Endothelial cell of umbilical vein (primary cell): ENCODE measurements at regions not wholly inside any gene's neighbourhood (a gene's known extent, or its start where the extent isn't known, plus 50 kb on each side); places are given as distances from the start of the nearest gene placed in this dataset.

ENCODE experiments used
- BruUV-seq: library from RNA; stranded (reverse); fragments of 400-500 nt; replicated peaks from 2 replicates; lab custom pipeline; 2021; lab: Mats Ljungman, UMichigan
- CTCF ChIA-PET: fragments of 300-600, 350-600 bp; sonication (Branson Sonifier 250); formaldehyde crosslinking; loops from one replicate; lab custom pipeline; 2021; ENCODE audit warnings: antibody characterized with exemption, inconsistent platforms; lab: Charles Lee
- POLR2A ChIA-PET: fragments of 300-600, 350-600 bp; sonication (Branson Sonifier 250); formaldehyde crosslinking; loops from one replicate; lab custom pipeline; 2021; ENCODE audit warnings: antibody characterized with exemption, inconsistent platforms; lab: Charles Lee
- DNase-seq: peaks from one replicate; pipeline ENCODE4 v3.0.0-alpha.2; 2011; ENCODE audit warnings: low read depth, low spot score
- FAIRE-seq: peaks from 2 replicates; lab custom pipeline; 2011; peaks lifted over from hg19 to GRCh38; lab: Jason Lieb, UNC
- H2AFZ ChIP-seq: 2 replicates; pipeline ENCODE4 v1.6.0; 2012; ENCODE audit warnings: low read depth, low read length, control low read depth, inconsistent platforms
- H3K27ac ChIP-seq: 2 replicates; pipeline ENCODE4 v1.5.1; 2011; ENCODE audit warnings: low read depth, mild to moderate bottlenecking, control low read depth, low read length, moderate library complexity; ENCODE audit not compliant: insufficient read depth
- H3K27me3 ChIP-seq, 2 experiments: 2 replicates each; pipeline versions ENCODE4 v1.6.0 to v1.6.1; 2011; ENCODE audit warnings: low read length in 2 of 2, mixed read lengths in 1 of 2; ENCODE audit not compliant: control insufficient read depth in 2 of 2, insufficient read depth in 2 of 2
- H3K36me3 ChIP-seq, 2 experiments: 2 replicates in 1 of 2; 3 replicates in 1 of 2; pipeline ENCODE4 v1.5.1; 2011; ENCODE audit warnings: low read length in 2 of 2, mild to moderate bottlenecking in 1 of 2, moderate library complexity in 1 of 2; ENCODE audit not compliant: control insufficient read depth in 2 of 2, insufficient read depth in 2 of 2; ENCODE audit errors: extremely low read depth in 1 of 2
- H3K4me1 ChIP-seq: 3 replicates; pipeline ENCODE4 v1.5.1; 2011; ENCODE audit warnings: mild to moderate bottlenecking, low read length; ENCODE audit not compliant: control insufficient read depth, insufficient read depth; ENCODE audit errors: extremely low read depth
- H3K4me2 ChIP-seq: 2 replicates; pipeline ENCODE4 v1.6.1; 2011; ENCODE audit warnings: low read length, control low read depth, mixed read lengths; ENCODE audit not compliant: insufficient read depth
- H3K4me3 ChIP-seq, 3 experiments: fragments of 200-600 bp in 1 of 3; sonication (generic), shearing (Covaris generic) in 1 of 3; replicated peaks in 1 of 3; 2 replicates each; pipeline ENCODE4 v1.5.1; 2011 to 2016; ENCODE audit warnings: control low read depth in 3 of 3, low read length in 3 of 3, mild to moderate bottlenecking in 2 of 3, inconsistent platforms in 1 of 3, low read depth in 1 of 3, moderate library complexity in 1 of 3; ENCODE audit not compliant: insufficient read depth in 1 of 3
- H3K79me2 ChIP-seq: 2 replicates; pipeline ENCODE4 v1.6.0; 2012; ENCODE audit warnings: low read length, inconsistent platforms; ENCODE audit not compliant: control insufficient read depth, insufficient read depth
- H3K9ac ChIP-seq: replicated peaks from 2 replicates; pipeline ENCODE3; 2011; ENCODE audit warnings: low read length, control low read depth; ENCODE audit not compliant: insufficient read depth; ENCODE audit errors: extremely low read depth
- H3K9me1 ChIP-seq: replicated peaks from 3 replicates; pipeline ENCODE4 v1.6.0; 2011; ENCODE audit warnings: mild to moderate bottlenecking, low read length; ENCODE audit not compliant: control insufficient read depth, insufficient read depth; ENCODE audit errors: extremely low read depth
- H3K9me3 ChIP-seq: replicated peaks from 2 replicates; pipeline ENCODE4 v1.5.1; 2012; ENCODE audit warnings: low read length, inconsistent platforms; ENCODE audit not compliant: control insufficient read depth, insufficient read depth
- H4K20me1 ChIP-seq: replicated peaks from 2 replicates; pipeline ENCODE3; 2011; ENCODE audit warnings: mild to moderate bottlenecking, low read length; ENCODE audit not compliant: control insufficient read depth, insufficient read depth; ENCODE audit errors: extremely low read depth
- EZH2 ChIP-seq: IDR thresholded peaks from 2 replicates; pipeline ENCODE4 v1.6.1; 2012; ENCODE audit warnings: borderline replicate concordance, low read depth, mild to moderate bottlenecking, moderate library complexity, low read length, inconsistent platforms; ENCODE audit not compliant: severe bottlenecking
- FOS ChIP-seq: IDR thresholded peaks from 2 replicates; pipeline ENCODE4 v1.6.1; 2011; ENCODE audit warnings: mild to moderate bottlenecking, low read length, moderate library complexity, borderline replicate concordance; ENCODE audit not compliant: insufficient read depth
- GATA2 ChIP-seq: IDR thresholded peaks from 2 replicates; pipeline ENCODE4 v1.7.0; 2011; ENCODE audit warnings: low read depth, mild to moderate bottlenecking, moderate library complexity, mixed read lengths, low read length; ENCODE audit not compliant: insufficient read length, insufficient read depth
- JUN ChIP-seq: IDR thresholded peaks from 2 replicates; pipeline ENCODE4 v1.6.1; 2011; ENCODE audit warnings: borderline replicate concordance, low read depth; ENCODE audit not compliant: insufficient read length, insufficient read depth
- MAX ChIP-seq: IDR thresholded peaks from 2 replicates; pipeline ENCODE4 v1.6.1; 2011; ENCODE audit not compliant: insufficient read depth, insufficient read length
- MYC ChIP-seq: IDR thresholded peaks from one replicate; pipeline ENCODE4 v1.6.1; 2011; ENCODE audit warnings: mild to moderate bottlenecking, low read depth, low read length
- POLR2A ChIP-seq: IDR thresholded peaks from 2 replicates; pipeline ENCODE4 v1.6.1; 2012; ENCODE audit warnings: low read depth, mild to moderate bottlenecking, control low read depth, low read length
- POLR2AphosphoS5 ChIP-seq: IDR thresholded peaks from 2 replicates; pipeline ENCODE4 v1.6.1; 2012; ENCODE audit warnings: low read depth, mild to moderate bottlenecking, control low read depth, low read length, moderate library complexity; ENCODE audit not compliant: insufficient read depth
- dilution Hi-C: fragments of 300-500 bp; cut with MboI; formaldehyde crosslinking; loops from one replicate; pipeline ENCODE4 v1.15.0; 2019; ENCODE audit warnings: low sequenced_read_pairs; ENCODE audit not compliant: extremely low pct_ligation_motif_present
- intact Hi-C: fragments of 100-400 bp; cut with micrococcal nuclease; formaldehyde crosslinking; loops from one replicate; pipeline ENCODE4 v1.10.0; 2022
- TF ChIP-seq, protein P1 (sequence below), 2 donors: IDR thresholded peaks; 1 replicate in 1 of 2; 2 replicates in 1 of 2; pipeline ENCODE4 v1.5.1; 2011; ENCODE audit warnings: low read length in 2 of 2, mild to moderate bottlenecking in 2 of 2, moderate library complexity in 2 of 2, control low read depth in 1 of 2, inconsistent platforms in 1 of 2, low read depth in 1 of 2; ENCODE audit not compliant: insufficient read depth in 1 of 2; ENCODE audit errors: extremely low read depth in 1 of 2

- Histone ChIP-seq H3K9me3 (no peaks in the 10 kb centered on the region), H3K4me3 (no peak overlapping the region), H3K27ac (no peak overlapping the region), H3K27me3 (no peaks in the 10 kb centered on the region), H3K4me1 (no peaks in the 10 kb centered on the region), H3K9ac (no peak overlapping the region), H3K4me2 (no peak overlapping the region), H3K79me2 (no peaks in the 10 kb centered on the region), H3K9me1 (no peaks in the 10 kb centered on the region), H3K36me3 (no peaks in the 10 kb centered on the region), H4K20me1 (no peaks in the 10 kb centered on the region), H2AFZ (no peak overlapping the region)
- dilution Hi-C loops, result no loop called here
- intact Hi-C loops, result no loop called here
- POLR2A ChIA-PET, result no interaction called here
- TF ChIP-seq JUN (no peak), GATA2 (no peak), FOS (no peak), POLR2AphosphoS5 (no peak), MAX (no peak), EZH2 (no peak), MYC (no peak), POLR2A (no peak)
- TF ChIP-seq, protein P1, sequence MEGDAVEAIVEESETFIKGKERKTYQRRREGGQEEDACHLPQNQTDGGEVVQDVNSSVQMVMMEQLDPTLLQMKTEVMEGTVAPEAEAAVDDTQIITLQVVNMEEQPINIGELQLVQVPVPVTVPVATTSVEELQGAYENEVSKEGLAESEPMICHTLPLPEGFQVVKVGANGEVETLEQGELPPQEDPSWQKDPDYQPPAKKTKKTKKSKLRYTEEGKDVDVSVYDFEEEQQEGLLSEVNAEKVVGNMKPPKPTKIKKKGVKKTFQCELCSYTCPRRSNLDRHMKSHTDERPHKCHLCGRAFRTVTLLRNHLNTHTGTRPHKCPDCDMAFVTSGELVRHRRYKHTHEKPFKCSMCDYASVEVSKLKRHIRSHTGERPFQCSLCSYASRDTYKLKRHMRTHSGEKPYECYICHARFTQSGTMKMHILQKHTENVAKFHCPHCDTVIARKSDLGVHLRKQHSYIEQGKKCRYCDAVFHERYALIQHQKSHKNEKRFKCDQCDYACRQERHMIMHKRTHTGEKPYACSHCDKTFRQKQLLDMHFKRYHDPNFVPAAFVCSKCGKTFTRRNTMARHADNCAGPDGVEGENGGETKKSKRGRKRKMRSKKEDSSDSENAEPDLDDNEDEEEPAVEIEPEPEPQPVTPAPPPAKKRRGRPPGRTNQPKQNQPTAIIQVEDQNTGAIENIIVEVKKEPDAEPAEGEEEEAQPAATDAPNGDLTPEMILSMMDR (IDR thresholded peaks at IDR 0.05; ENCODE audit: extremely low read depth in 1 of 2, insufficient read depth in 1 of 2, low read depth in 1 of 2, low read length in 2 of 2), result no peak
- DNase-seq, result no peak
- BruUV-seq, result no TSS peak
- CTCF ChIA-PET, result no interaction called here
- no peak for FAIRE-seq
These were observed 56.2 kb downstream of the UBE2NL start for GRCh38 chrX:143940119-143940518.
